Ureter (tissue), 1 donor: ENCODE measurements at regions not wholly inside any gene's neighbourhood (a gene's known extent, or its start where the extent isn't known, plus 50 kb on each side); places are given as distances from the start of the nearest gene placed in this dataset.

ENCODE experiments used
- DNase-seq: peaks from one replicate; pipeline ENCODE4 v3.0.0-alpha.2; 2020; ENCODE audit warnings: low spot score
- donor health status: DM: yes; HTN: yes; CAD: no.

GRCh38 chr3:5270666-5271371 is 83.3 kb downstream of the EDEM1 start:
- no peak for DNase-seq

- DNase-seq: no peak
These were observed 83.8 kb downstream of the EDEM1 start for GRCh38 chr3:5271372-5271683.

- no peak for DNase-seq
These were observed 84.9 kb downstream of the EDEM1 start for GRCh38 chr3:5272387-5272786.

DNA sequence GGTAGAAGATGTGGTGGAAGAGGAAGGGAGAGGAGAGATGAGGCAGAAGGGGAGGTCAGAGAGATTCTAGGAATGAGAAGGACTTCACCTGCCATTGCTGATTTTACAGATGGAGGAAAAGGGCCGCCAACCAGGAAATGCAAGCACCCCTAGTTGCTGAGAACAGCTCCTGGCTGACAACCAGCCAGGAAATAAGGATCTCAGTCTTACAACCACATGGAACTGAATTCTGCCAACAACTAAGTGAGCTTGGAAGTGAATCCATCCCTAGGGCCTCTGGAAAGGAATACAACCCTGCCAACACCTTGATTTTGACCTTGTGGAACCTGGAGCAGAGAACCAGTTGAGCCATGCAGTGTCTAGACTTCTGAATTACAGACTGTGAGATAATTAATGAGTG is 86.6 kb downstream of the EDEM1 start:
- no peak for DNase-seq

DNA sequence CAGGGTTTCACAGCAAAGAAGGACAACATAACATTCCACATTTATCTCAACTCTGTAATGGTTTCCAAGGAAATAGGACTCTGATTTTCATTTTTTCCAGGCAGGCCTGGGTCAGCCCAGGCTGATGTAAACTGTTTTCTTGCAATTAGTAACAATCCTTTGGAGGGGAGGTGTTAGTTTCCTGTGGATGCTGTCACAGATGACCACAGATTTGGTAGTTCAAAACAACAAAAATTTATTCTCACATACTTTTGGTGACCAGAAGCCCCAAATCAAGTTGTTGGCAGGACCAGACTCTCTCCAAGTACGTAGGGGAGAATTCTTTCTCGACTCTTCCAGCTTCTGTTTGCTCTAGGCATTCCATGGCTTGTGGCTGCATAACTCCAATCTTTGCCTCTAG is 88.0 kb downstream of the EDEM1 start:
- DNase-seq: no peak

DNA sequence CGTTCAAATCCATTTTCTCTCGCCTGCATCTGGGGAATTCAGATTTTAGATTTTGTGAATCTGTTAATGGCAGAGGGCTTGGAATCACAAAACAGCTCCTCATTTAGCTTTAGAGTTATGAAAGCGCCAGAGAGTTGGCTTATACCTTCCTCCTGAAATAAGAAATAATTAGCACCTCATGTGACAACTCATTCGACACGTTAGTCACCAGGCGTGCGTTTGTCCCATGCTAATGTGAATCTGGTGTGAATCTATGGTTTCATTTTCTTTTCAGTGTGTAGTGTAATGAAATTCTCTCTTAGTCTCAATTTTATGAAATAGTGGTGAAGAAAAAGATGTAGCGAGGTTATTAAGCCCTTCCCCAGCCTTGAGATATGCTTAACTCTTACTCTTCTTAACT is 89.4 kb downstream of the EDEM1 start:
- DNase-seq: no peak

GRCh38 chr3:5277612-5278236 is 90.2 kb downstream of the EDEM1 start:
- DNase-seq: no peak

GRCh38 chr3:5278666-5279065 is 91.2 kb downstream of the EDEM1 start:
- no peak for DNase-seq

GRCh38 chr3:5282703-5283102 is 95.2 kb downstream of the EDEM1 start:
- no peak for DNase-seq

- no peak for DNase-seq
These were observed 97.9 kb downstream of the EDEM1 start for GRCh38 chr3:5285439-5285838.

DNA sequence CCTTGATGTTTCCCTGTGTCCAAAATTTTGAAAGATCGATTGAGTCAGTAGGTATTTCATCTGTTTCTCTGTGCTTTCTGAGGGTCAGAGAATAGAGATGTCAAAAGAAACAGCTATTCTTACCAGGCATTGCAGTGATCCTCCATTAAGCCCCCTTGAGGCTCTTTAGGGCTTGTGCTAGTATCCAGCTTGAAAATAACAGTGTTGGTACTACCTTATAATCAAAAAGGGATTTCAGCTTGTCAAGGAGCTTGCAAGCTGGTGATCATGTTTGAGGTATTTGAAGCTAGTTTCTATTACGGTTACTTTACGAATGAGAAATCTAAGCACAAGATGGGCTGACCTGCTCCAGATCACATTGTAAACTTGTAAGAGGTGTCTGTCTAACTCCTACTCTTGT is 103.4 kb downstream of the EDEM1 start:
- no peak for DNase-seq

DNA sequence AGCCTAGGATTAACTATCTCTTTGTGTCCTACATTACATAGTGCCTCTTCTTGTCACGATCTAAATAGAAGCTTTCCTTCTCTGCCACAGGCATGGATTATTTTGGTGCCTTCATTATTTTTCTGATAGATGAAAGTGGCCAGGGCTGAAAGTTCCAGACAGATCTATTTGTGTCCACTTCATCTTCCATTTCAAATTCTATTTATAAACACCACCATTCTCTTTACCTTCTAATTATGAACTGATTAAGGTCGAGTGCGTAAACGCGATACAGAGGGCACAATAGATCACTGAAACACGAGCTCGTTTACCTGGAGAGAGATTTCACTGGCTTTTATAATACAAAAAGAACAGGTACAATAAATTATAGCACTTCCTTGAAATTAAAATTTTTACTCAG is 105.0 kb downstream of the EDEM1 start:
- DNase-seq: no peak

DNA sequence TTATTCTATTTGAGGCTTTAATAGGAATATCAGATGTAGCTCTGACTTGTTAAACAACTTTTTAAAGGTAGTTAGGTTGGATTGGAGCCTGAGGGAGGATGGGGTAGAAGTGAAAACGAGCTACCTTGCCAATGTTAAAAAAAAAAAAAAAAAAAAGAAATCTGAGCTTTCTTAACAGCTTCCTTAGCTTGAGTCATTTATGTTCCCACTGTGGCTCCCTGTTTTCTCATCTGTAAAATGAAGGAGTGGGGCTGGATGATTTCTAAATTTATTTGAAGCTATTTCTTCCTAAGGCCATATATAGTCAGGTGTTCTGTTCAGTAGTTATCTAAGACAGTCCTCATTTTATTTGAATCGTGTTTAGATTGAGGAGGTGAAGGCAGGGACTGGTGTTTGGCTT is 105.7 kb downstream of the EDEM1 start:
- no peak for DNase-seq

GRCh38 chr3:5294356-5294755 is 106.8 kb downstream of the EDEM1 start:
- DNase-seq: no peak

DNA sequence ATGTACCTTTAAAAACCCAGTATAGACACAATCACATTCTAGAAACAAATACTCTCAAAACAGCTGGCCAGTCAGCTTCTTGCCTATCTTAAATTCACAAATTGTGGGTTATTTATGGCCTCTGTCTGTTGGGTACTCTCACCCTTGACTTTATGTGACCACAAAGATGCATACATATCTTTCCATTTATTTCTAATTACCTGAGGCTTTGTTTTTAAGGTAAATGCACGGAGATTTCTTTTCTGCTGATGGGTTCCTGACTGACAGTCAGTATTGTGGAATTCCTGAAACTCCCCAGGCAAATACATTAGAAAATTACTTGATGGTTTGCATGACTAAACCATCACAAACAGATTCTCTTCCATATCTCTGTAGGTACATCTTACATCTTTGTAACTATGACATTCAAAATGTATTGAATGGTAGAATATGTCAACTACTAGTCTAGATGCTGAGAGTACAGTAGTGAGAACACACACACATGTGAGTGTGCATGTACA is 107.7 kb downstream of the EDEM1 start:
- no peak for DNase-seq

DNA sequence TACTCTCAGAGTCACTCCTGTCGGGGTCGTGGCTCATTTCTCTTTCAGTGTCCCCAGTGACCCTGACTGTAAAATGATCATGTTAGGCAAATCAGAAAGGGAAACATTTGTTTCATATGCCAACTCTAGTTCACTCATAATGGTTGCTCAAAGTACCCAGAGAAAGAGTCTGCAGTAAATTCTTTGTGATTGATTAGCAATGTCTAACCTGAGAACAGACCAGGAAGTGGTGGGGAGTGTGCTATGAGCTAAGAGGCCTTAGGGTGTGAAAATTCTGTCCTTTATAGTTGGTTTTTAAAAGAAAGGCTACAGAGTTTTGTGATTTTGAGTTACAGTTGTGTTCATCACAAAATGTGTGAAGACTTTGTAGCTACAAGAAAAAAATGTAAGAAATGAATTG is 108.9 kb downstream of the EDEM1 start:
- DNase-seq: no peak

DNA sequence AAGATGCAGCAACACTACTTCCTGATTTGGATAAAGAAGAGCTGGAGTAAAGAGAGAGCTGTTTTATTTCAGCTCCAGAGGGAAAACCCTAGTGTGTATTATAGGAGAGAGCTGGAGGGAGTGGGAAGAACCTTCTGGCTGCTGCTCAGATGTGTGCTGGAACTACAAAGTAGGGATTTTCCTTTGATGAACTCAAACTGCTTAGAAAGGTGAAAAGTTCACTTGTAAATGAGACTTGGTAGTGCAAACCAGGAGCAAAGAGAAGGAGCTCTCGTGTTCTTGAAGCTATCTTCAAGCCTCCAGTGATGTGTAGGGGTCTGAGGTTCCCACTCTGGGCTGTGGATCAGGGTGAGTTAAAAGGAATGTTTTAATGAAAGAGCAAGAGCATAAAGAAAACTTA is 110.4 kb downstream of the EDEM1 start:
- no peak for DNase-seq

- no peak for DNase-seq
These were observed 110.9 kb downstream of the EDEM1 start for GRCh38 chr3:5298453-5298852.

GRCh38 chr3:5299161-5299560 is 111.7 kb downstream of the EDEM1 start:
- DNase-seq: no peak

DNA sequence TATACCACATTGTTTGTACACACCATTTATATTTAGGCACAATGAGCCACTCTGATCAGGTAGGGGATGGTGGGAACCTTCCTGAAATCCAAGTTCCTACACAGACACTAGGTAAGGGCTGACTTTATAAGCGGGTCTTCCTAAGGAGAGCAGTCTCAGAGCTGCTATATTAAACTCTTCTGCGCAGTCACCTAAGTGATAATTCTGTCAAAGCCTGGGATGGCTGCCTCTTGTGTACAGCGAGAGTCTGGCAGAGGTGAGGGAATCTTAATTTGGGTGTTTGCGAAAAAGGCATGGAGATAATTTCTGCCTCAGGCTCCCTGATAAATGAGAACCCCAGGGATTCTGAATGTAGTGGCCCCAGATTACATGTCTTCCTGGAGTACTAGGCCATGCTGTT is 113.1 kb downstream of the EDEM1 start:
- no peak for DNase-seq

DNA sequence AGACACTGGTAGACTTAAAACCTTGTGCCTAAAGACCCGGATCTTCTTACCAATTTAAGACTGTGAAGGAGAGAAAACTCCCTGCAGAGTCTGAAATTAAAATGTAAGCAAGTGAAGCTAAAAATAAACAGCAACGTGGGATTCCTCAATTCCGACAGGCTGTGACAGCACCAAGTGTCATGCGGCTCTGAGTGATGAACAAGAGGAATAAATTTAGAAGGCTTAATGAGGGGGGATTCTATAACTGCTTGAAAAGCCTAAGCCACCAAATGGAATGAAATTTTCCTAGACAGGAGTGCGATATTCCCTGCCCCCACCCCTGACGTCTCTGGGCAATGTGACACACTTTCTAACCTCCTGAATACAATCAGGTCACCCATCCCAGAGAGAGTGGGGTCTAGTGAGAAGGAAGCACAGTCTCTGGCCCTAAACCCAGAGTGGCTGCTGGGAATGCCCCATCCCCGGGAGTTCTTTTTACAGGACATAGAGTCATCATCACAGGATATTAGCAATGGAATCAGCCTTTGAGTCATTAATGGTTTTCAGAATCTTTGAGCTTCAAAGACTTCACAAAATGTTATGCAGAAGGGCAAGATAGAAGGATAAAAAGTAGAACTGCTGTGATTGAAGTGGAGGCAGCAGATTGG is 114.3 kb downstream of the EDEM1 start:
- DNase-seq: no peak

DNA sequence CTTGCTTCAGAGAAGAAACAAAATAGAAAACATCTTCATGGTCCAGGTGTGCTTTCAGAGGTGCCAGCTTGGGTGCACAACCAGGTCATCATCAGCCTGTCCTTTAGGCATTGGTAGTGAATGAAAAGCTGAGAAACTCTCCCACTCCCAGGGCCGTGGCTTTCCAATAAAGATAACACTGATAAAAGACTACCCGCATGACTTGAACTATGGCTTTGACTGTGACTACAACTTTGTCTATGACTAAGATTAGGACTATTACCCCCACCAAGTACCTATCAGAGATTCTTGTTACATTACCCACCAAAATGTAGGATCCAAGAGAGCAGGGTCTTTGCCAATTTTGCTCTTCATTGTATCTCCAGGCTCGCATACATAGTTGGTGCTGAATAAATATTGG is 115.2 kb downstream of the EDEM1 start:
- DNase-seq: no peak

DNA sequence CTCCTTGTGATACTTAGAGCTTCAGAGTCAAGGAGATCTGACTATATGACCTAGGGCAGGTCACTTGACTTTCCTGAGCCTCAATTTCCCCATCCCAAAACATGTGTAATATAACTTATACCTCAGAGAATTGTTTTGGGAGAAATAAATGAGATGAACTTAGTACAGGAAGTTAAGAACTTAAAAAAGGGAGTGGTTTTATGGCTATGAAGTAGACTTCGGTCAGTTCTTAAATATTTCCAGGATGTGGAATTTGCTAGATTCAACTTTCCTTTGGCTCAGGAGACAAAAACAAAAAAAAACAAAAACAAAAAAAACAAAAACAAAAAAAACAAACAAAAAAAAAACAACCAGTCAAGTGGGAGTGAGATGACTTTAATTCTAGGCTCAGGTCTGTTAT is 116.7 kb downstream of the EDEM1 start:
- no peak for DNase-seq
